GM18870 (cell line): ENCODE measurements at regions not wholly inside any gene's neighbourhood (a gene's known extent, or its start where the extent isn't known, plus 50 kb on each side); places are given as distances from the start of the nearest gene placed in this dataset.
"Not testable (repeated sequence)": the region's sequence is repeated elsewhere in the genome, so short reads cannot be mapped to it uniquely, and the experiment has no call there.

Experiments
- ATAC-seq: cut with Tn5 transposase; IDR thresholded peaks from one replicate; pipeline ENCODE4 v1.9.1; 2021; ENCODE audit warnings: moderate library complexity; ENCODE audit not compliant: unreplicated experiment

DNA sequence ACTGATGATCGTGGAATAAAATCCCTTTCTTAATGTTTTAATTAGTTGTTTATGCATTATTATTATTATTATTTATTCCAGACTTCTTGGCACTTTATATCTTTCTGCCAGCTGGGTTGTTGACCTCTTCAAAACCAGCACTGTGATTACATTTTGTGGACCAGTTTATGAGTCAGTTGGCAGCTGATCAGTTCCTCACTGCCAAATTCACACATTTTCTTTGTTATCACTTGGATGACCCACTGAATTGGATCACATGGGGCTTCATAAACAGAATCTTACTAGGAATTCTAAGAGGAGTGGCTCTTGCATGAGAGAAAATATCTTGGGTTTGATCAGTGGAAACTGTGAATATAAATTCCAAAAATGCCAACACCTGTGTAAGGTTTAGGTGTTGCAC, 321.8 kb upstream of the SPRED2 start:
- no peak for ATAC-seq

GRCh38 chr2:65751408-65751807, 319.0 kb upstream of the SPRED2 start:
- no peak for ATAC-seq

- no peak for ATAC-seq
Measured at GRCh38 chr2:65749545-65749944, 317.1 kb upstream of the SPRED2 start.

- ATAC-seq = not testable (repeated sequence)
Measured at GRCh38 chr2:65747875-65748274, 315.5 kb upstream of the SPRED2 start.

- no peak for ATAC-seq
Measured at GRCh38 chr2:65746931-65747675, 314.7 kb upstream of the SPRED2 start.

- no peak for ATAC-seq
Measured at GRCh38 chr2:65744477-65745200, 312.2 kb upstream of the SPRED2 start.

DNA sequence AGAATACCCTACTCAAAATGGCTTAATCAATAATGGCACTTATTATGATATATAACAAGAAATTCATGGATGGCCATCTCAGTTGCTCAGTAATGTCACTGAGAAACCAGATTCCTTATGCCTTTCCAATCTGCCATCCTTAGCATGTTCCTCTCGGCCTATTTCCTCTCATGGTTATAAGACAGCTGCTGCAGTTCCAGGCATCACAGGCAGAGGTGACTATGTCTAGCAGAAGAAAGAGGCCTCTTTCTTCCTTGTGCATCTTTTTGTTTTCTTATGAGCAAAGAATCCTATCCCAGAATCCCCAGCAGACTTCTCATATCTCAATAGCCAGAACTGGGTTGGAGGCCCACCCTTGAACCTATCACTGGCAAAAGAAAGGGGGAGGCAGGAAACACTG, 310.6 kb upstream of the SPRED2 start:
- no peak for ATAC-seq

DNA sequence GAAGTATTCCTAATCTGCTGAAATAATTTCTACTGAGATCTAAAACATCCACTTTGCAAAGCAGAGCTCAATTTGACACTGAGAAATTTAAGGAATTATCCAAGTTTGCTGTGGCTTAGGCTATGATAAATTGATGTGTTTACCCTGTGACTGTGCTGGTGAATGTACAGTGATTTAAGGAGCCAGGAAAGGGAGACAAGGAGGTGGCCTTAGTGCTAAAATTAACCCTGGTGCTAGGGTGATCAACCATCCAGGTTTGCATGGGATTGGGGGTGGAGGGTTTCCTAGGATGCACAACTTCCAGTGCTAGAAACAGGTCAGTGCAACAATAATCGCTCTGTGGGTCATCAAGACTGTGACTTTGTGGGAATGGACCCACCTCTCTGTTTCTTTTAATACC, 307.5 kb upstream of the SPRED2 start:
- no peak for ATAC-seq

GRCh38 chr2:65737452-65738011, 305.1 kb upstream of the SPRED2 start:
- no peak for ATAC-seq

DNA sequence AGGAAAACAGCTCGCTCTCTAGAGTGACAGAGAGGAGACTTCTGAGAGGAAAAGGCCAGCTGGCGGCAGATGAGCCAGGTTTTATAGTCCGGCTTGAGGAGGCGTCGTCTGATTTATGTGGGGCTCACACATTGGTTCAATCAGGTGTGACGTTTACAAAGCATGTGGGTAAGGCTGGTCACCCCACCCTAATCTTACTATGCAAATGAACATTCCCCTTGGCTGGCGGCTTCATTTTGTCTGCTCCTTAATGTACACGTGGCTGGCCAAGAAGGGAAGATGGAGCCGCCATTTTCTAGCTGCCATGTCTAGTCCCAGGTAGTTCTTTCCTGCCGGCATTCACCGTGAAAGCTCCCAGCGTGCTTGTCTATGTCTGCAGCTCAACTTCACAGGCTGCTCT, 299.1 kb upstream of the SPRED2 start:
- no peak for ATAC-seq

DNA sequence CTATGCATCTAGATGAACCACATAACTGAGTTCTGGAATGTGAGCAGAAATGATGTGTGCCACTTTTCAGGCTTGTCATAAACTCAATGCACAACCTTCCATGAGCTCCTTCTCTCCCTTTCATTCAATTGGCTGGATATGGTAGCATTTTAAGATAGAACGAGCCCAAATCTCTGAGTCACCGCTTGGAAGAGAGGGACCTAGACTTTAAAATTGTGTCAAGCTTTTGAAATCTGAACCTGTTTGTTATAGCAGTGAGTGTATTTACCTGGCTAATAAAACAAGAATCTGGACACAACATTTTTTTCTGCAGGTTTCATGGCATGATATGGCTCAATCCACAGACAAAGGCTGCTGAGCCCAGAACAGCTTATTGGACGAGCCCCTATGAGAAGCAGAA, 297.8 kb upstream of the SPRED2 start:
- no peak for ATAC-seq

GRCh38 chr2:65729246-65729645, 296.8 kb upstream of the SPRED2 start:
- no peak for ATAC-seq

DNA sequence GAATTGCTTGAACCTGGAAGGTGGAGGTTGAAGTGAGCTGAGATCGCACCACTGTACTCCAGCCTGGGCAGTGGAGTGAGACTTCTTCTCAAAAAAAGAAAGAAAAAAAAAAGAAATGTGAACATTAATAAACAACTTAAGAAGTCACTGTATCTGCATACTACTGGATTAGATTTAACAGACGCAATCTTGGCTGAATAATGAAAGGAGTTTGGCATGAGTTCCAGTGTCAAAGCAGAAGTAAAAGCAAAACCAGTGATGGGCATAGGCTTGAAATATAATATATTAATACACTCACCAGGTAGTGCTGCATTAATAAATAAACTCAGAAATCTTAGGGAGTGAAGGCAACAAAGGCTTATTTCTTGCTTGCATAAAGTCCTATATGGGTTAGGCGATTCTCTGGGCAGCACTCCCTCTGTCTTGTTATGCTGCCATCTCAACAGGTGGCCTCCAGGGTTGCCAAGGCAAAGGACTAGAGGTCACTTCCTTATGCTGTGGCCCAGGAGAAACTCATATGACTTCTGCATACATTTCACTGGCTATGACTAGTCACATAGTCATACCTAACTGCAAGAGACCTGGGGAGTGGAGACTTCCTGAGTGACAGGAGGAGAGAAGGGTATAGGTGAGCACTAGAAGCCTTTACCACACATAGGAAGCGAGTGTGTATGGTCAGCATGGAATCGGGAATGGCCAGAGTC, 296.2 kb upstream of the SPRED2 start:
- no peak for ATAC-seq

DNA sequence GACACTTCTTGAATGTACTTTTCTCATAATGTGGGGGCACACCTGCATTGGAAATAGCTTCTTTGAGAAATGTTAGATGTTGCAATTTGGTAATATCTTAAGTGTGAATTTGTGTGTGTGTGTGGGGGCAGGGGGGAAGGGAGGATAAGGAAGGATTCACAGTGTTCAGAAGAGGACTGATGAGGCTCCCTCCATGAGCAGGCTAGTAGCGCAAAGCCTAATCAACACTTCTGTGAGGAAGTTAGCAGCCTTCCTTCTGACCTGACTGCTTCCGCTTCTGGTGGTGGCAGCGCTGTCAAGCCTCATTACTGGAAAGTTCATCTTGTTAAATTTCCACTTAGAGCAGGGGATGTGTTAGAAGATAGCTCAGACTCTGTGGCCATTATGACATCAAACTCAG, 295.4 kb upstream of the SPRED2 start:
- no peak for ATAC-seq

GRCh38 chr2:65727381-65727780, 295.0 kb upstream of the SPRED2 start:
- no peak for ATAC-seq

GRCh38 chr2:65724752-65725151, 292.4 kb upstream of the SPRED2 start:
- ATAC-seq = no peak

- ATAC-seq = no peak
Measured at GRCh38 chr2:65724336-65724735, 291.9 kb upstream of the SPRED2 start.

GRCh38 chr2:65722028-65722778, 289.8 kb upstream of the SPRED2 start:
- ATAC-seq = no peak

GRCh38 chr2:65716698-65717097, 284.3 kb upstream of the SPRED2 start:
- ATAC-seq = no peak

DNA sequence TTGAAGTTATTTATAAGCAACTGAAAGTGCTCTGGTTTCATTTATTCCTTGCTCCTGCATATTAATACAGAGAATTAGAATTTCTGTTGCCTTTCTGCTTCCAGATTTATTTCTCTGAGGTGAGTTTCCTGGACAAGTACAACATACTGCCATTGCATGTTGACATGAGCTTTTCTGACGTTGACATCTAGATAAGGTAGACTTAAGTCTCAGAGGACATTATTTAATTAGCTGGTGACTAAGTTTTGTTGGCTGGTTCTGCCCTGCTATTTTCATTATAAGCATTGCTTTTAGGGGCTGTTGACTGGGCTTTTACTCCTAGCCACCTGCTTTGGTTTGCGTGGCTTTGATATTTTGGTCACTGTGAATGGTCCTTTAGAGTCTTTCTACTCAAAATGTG, 282.9 kb upstream of the SPRED2 start:
- ATAC-seq = no peak

DNA sequence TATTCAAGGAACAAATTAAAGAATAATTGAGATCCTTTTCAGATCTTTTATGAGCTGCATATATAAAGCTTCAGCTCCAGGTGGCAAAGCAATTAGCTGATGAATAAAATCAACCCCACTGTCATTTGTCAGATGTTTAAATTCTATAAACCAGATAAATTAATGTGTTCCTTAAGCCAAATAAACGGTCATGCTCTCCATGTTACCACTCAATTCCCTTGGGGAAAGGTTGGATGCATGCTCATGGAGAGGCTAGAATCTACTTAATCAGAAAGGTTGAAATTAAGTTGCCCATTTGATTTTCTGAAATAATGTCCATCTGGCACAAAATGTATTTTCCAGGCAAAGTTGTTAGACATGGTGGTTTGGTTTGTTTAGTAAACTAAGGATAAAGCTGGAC, 282.5 kb upstream of the SPRED2 start:
- ATAC-seq = no peak
